A549 (cell line): ENCODE measurements at regions not wholly inside any gene's neighbourhood (a gene's known extent, or its start where the extent isn't known, plus 50 kb on each side); places are given as distances from the start of the nearest gene placed in this dataset.

Experiments used
- ATAC-seq, 2 experiments: fragments of 200-7000 bp in 1 of 2; fragments of >200 bp in 1 of 2; cut with Nextera tagmentation in 1 of 2; cut with Tn5 transposase in 1 of 2; 3 replicates each; pipeline versions ENCODE4 v1.8.0 to v1.9.1; 2018 to 2020; ENCODE audit warnings: mild to moderate bottlenecking in 1 of 2, moderate library complexity in 1 of 2
- CTCF ChIA-PET: fragments of 300-600 bp; sonication (Branson Sonifier 250); formaldehyde crosslinking; extraction: SDS; loops from one replicate; lab custom pipeline; 2021; ENCODE audit warnings: antibody characterized with exemption, inconsistent platforms; lab: Yijun Ruan, JAX
- POLR2A ChIA-PET: fragments of 350-600 bp; formaldehyde crosslinking; extraction: SDS; loops from one replicate; lab custom pipeline; 2021; ENCODE audit warnings: antibody characterized with exemption, inconsistent platforms; lab: Yijun Ruan, JAX
- DNase-seq, 2 experiments: peaks; one replicate each; pipeline versions ENCODE4 v3.0.0 to v3.0.0-alpha.2; 2011 to 2016; ENCODE audit warnings: low read depth in 1 of 2, low spot score in 1 of 2
- FAIRE-seq: peaks from 2 replicates; lab custom pipeline; 2011; peaks lifted over from hg19 to GRCh38; lab: Jason Lieb, UNC
- H3K27ac ChIP-seq, 2 experiments: fragments of >200 bp; sonication (Bioruptor Twin); formaldehyde crosslinking; 3 replicates each; pipeline ENCODE4 v1.5.1; 2016 to 2017
- H3K4me1 ChIP-seq: fragments of >200 bp; sonication (Bioruptor Twin); formaldehyde crosslinking; 3 replicates; pipeline ENCODE4 v1.6.1; 2016
- H3K4me2 ChIP-seq: fragments of >200 bp; sonication (Bioruptor Twin); formaldehyde crosslinking; 3 replicates; pipeline ENCODE4 v1.6.1; 2016
- H3K4me3 ChIP-seq: fragments of >200 bp; sonication (Bioruptor Twin); formaldehyde crosslinking; 3 replicates; pipeline ENCODE4 v1.5.1; 2016
- H3K9me3 ChIP-seq: fragments of >200 bp; sonication (Bioruptor Twin); formaldehyde crosslinking; 3 replicates; pipeline ENCODE4 v1.6.1; 2016
- BHLHE40 ChIP-seq: IDR thresholded peaks from 2 replicates; pipeline ENCODE4 v1.6.1; 2012; ENCODE audit warnings: low read depth, low read length, inconsistent platforms
- CBX2 ChIP-seq: fragments of 200-600 bp; sonication (generic); IDR thresholded peaks from 2 replicates; pipeline ENCODE4 v1.6.1; 2016; ENCODE audit warnings: low read depth, mild to moderate bottlenecking, borderline replicate concordance
- CHD4 ChIP-seq: fragments of 200-600 bp; sonication (generic); IDR thresholded peaks from 2 replicates; pipeline ENCODE4 v1.6.1; 2016; ENCODE audit warnings: antibody characterized with exemption, mild to moderate bottlenecking, borderline replicate concordance
- CTCF ChIP-seq: fragments of >200 bp; sonication (Bioruptor Twin); formaldehyde crosslinking; IDR thresholded peaks from 3 replicates; pipeline ENCODE4 v1.5.1; 2016
- EHF ChIP-seq: fragments of 250-450 bp; sonication (Bioruptor Pico); IDR thresholded peaks from 2 replicates; pipeline ENCODE4 v1.5.0; 2020; ENCODE audit warnings: mild to moderate bottlenecking
- EHMT2 ChIP-seq: fragments of 200-600 bp; sonication (generic); IDR thresholded peaks from 2 replicates; pipeline ENCODE4 v1.6.1; 2016; ENCODE audit warnings: antibody characterized with exemption, low read depth, mild to moderate bottlenecking, moderate library complexity
- ESRRA ChIP-seq: fragments of 150-350 bp; IDR thresholded peaks from 2 replicates; pipeline ENCODE4 v1.6.1; 2014; ENCODE audit warnings: mild to moderate bottlenecking, low read length, borderline replicate concordance
- FOXS1 ChIP-seq: fragments of 250-450 bp; sonication (Bioruptor Pico); IDR thresholded peaks from 2 replicates; pipeline ENCODE4 v1.5.0; 2020; ENCODE audit warnings: mild to moderate bottlenecking, moderate library complexity
- HDAC2 ChIP-seq: fragments of 200-600 bp; sonication (generic); IDR thresholded peaks from 2 replicates; pipeline ENCODE4 v1.6.1; 2016
- HES2 ChIP-seq: fragments of >200 bp; sonication (Bioruptor Twin); formaldehyde crosslinking; IDR thresholded peaks from 2 replicates; pipeline ENCODE4 v1.6.1; 2016
- HOXA7 ChIP-seq: fragments of 250-450 bp; sonication (Bioruptor Pico); IDR thresholded peaks from 2 replicates; pipeline ENCODE4 v1.5.0; 2020; ENCODE audit warnings: mild to moderate bottlenecking, moderate library complexity
- HOXB5 ChIP-seq: fragments of 250-450 bp; sonication (Bioruptor Pico); IDR thresholded peaks from 2 replicates; pipeline ENCODE4 v1.5.0; 2020; ENCODE audit warnings: mild to moderate bottlenecking, moderate library complexity
- NPAS2 ChIP-seq: fragments of 250-450 bp; sonication (Bioruptor Pico); IDR thresholded peaks from 2 replicates; pipeline ENCODE4 v1.8.0; 2022; ENCODE audit warnings: mild to moderate bottlenecking, moderate library complexity, borderline replicate concordance
- NR3C1 ChIP-seq: fragments of >200 bp; sonication (Bioruptor Twin); formaldehyde crosslinking; IDR thresholded peaks from 3 replicates; pipeline ENCODE4 v1.6.1; 2017
- POLR2A ChIP-seq: IDR thresholded peaks from 2 replicates; pipeline ENCODE4 v1.6.1; 2012; ENCODE audit warnings: mild to moderate bottlenecking, low read length
- RAD21 ChIP-seq, 2 experiments: fragments of >200 bp in 1 of 2; sonication (Bioruptor Twin) in 1 of 2; formaldehyde crosslinking in 1 of 2; IDR thresholded peaks in 1 of 2; conservative IDR thresholded peaks in 1 of 2; 2 replicates in 1 of 2; 3 replicates in 1 of 2; pipeline ENCODE4 v1.6.1; 2012 to 2018; ENCODE audit warnings: inconsistent platforms in 1 of 2
- TFCP2L1 ChIP-seq: fragments of 250-450 bp; sonication (Bioruptor Pico); IDR thresholded peaks from 2 replicates; pipeline ENCODE4 v1.5.0; 2021; ENCODE audit warnings: mild to moderate bottlenecking
- TP53 ChIP-seq: fragments of 250-450 bp; sonication (Bioruptor Pico); IDR thresholded peaks from 2 replicates; pipeline ENCODE4 v1.5.0; 2021; ENCODE audit warnings: mild to moderate bottlenecking, moderate library complexity
- USF2 ChIP-seq: fragments of 450-650 bp; IDR thresholded peaks from 2 replicates; pipeline ENCODE4 v1.6.1; 2014; ENCODE audit warnings: antibody characterized with exemption
- ZC3H11A ChIP-seq: fragments of 450-650 bp; IDR thresholded peaks from 2 replicates; pipeline ENCODE4 v1.6.1; 2014; ENCODE audit warnings: antibody characterized with exemption, mild to moderate bottlenecking
- ZFP36 ChIP-seq: fragments of 450-650 bp; IDR thresholded peaks from 2 replicates; pipeline ENCODE4 v1.6.1; 2014; ENCODE audit warnings: borderline replicate concordance; ENCODE audit not compliant: partially characterized antibody
- ZNF302 ChIP-seq: fragments of 250-450 bp; sonication (Bioruptor Pico); IDR thresholded peaks from 2 replicates; pipeline ENCODE4 v1.9.0; 2021; ENCODE audit warnings: inconsistent platforms, mild to moderate bottlenecking, moderate library complexity
- ZSCAN20 ChIP-seq: fragments of 250-450 bp; sonication (Bioruptor Pico); IDR thresholded peaks from 2 replicates; pipeline ENCODE4 v1.8.0; 2022; ENCODE audit warnings: mild to moderate bottlenecking, moderate library complexity
- WGBS: methylation state at CpG from one replicate; pipeline ENCODE4 v1.1.6; 2017; ENCODE audit errors: missing lambda C conversion rate; 5-methylcytosine and 5-hydroxymethylcytosine counted together
- TF ChIP-seq, protein P1 (sequence below): IDR thresholded peaks from 2 replicates; pipeline ENCODE4 v1.6.1; 2012
- TF ChIP-seq, protein P2 (sequence below): fragments of >200 bp; sonication (Bioruptor Twin); formaldehyde crosslinking; IDR thresholded peaks from 3 replicates; pipeline ENCODE4 v1.6.1; 2016

- POLR2A ChIA-PET, result no interaction called here
- DNase-seq (no peak), ATAC-seq (no peak), FAIRE-seq (no peak)
- CTCF ChIA-PET, result interaction anchor here (0.6 to 2.6 kb wide), 3 partner anchors 11 to 52 kb away, joined by 4 to 7 read pairs (median 4); no protein-coding TSS in a partner anchor
- no peak overlapping the region for H3K4me3 ChIP-seq
- no peaks in the 10 kb centered on the region for H3K4me1 ChIP-seq
- no peak overlapping the region for H3K27ac ChIP-seq
- no peaks in the 10 kb centered on the region for H3K9me3 ChIP-seq
- no peak overlapping the region for H3K4me2 ChIP-seq
- WGBS, result 90% methylated on average over 15 of the region's 15 CpGs
- TF ChIP-seq, protein P1, sequence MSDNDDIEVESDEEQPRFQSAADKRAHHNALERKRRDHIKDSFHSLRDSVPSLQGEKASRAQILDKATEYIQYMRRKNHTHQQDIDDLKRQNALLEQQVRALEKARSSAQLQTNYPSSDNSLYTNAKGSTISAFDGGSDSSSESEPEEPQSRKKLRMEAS, result no peak
- TF ChIP-seq ZNF302 (CRISPR knock-in tag) (no peak), HOXB5 (CRISPR knock-in tag) (no peak), RAD21 (conservative IDR thresholded peaks at IDR 0.05 in 1 of 2, IDR thresholded peaks at IDR 0.05 in 1 of 2) (no peak), HDAC2 (no peak), CBX2 (no peak), CHD4 (no peak), TFCP2L1 (CRISPR knock-in tag) (no peak), HOXA7 (CRISPR knock-in tag) (no peak), TP53 (no peak), CTCF (no peak), ZC3H11A (no peak), NPAS2 (CRISPR knock-in tag) (no peak), POLR2A (no peak), USF2 (no peak), ZFP36 (no peak), HES2 (no peak), EHF (CRISPR knock-in tag) (no peak)
- TF ChIP-seq, protein P2, sequence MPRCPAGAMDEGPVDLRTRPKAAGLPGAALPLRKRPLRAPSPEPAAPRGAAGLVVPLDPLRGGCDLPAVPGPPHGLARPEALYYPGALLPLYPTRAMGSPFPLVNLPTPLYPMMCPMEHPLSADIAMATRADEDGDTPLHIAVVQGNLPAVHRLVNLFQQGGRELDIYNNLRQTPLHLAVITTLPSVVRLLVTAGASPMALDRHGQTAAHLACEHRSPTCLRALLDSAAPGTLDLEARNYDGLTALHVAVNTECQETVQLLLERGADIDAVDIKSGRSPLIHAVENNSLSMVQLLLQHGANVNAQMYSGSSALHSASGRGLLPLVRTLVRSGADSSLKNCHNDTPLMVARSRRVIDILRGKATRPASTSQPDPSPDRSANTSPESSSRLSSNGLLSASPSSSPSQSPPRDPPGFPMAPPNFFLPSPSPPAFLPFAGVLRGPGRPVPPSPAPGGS, result no peak
- TF ChIP-seq, all 56 proteins: peak for 0
Measured at GRCh38 chr16:85338638-85338982, 226.3 kb upstream of the CIBAR2 start.

DNA sequence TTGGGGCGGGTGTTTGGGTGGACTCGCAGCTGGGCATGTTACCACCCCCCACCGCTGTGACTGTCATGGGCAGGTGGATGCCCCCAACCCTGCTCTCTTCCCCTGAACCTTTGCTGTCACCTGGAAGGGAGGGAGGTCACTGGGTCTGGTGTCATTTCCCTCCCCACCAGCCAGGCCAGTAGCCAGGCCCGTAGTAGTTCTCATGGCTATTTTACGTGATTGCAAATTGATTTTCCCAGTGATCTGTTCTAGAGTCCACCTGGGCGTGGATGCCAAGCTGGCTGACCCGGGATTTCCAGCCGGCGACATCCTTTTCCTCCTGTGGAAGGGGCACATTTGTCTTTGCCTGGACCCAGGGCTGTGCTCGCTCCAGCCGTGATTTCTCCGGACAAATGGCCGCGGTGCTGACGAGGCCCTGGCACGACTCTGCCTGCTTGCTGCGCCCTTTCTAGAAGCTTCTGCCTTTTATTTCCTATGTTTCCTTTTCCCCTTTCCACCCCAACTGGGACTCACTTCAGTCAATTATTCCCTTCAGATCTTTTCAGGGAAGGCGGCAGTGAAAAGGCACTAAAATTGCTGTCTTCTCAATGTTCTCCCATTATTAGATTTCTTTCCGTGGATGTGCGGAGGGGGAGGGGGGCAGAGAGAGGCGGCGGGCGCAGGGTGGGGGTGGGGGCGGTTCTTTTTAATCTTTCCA, 226.9 kb upstream of the CIBAR2 start:
- Histone ChIP-seq H3K4me1 (no peaks in the 10 kb centered on the region), H3K4me2 (no peak overlapping the region), H3K4me3 (no peak overlapping the region), H3K27ac (no peak overlapping the region), H3K9me3 (no peaks in the 10 kb centered on the region)
- WGBS, result 82% methylated on average over 24 of the region's 24 CpGs
- ATAC-seq, result no peak
- TF ChIP-seq HDAC2 (no peak), NR3C1 (no peak), CTCF (no peak), ZSCAN20 (CRISPR knock-in tag) (no peak), BHLHE40 (no peak), FOXS1 (CRISPR knock-in tag) (no peak), HES2 (no peak), RAD21 (conservative IDR thresholded peaks at IDR 0.05 in 1 of 2, IDR thresholded peaks at IDR 0.05 in 1 of 2) (no peak), ESRRA (no peak), EHMT2 (no peak), HOXA7 (CRISPR knock-in tag) (no peak)
- ChIA-PET POLR2A (no interaction called here), CTCF (interaction anchor here (0.6 to 2.6 kb wide), 3 partner anchors 12 to 53 kb away, joined by 4 to 7 read pairs (median 4); no protein-coding TSS in a partner anchor)
- no peak for FAIRE-seq
- no peak for DNase-seq
